Skeletal muscle satellite cell (primary cell): ENCODE measurements at regions not wholly inside any gene's neighbourhood (a gene's known extent, or its start where the extent isn't known, plus 50 kb on each side); places are given as distances from the start of the nearest gene placed in this dataset.

Experiments
- H3K27me3 ChIP-seq: 2 replicates; pipeline ENCODE4 v1.7.0; 2013; ENCODE audit warnings: low read length; ENCODE audit not compliant: control insufficient read depth, insufficient read depth
- H3K36me3 ChIP-seq: 2 replicates; pipeline ENCODE4 v1.7.0; 2013; ENCODE audit warnings: mild to moderate bottlenecking, control low read depth, low read length; ENCODE audit not compliant: insufficient read depth
- H3K4me1 ChIP-seq: 2 replicates; pipeline ENCODE4 v1.7.0; 2013; ENCODE audit warnings: low read length; ENCODE audit not compliant: control insufficient read depth, insufficient read depth
- H3K4me2 ChIP-seq: 2 replicates; pipeline ENCODE4 v1.7.0; 2013; ENCODE audit warnings: mild to moderate bottlenecking, low read length
- H3K4me3 ChIP-seq: 2 replicates; pipeline ENCODE4 v1.7.0; 2013; ENCODE audit warnings: low read length
- H3K9ac ChIP-seq: 2 replicates; pipeline ENCODE4 v1.7.0; 2013; ENCODE audit warnings: mild to moderate bottlenecking, low read depth, low read length, moderate library complexity
- H3K9me3 ChIP-seq: replicated peaks from 2 replicates; pipeline ENCODE4 v1.7.0; 2013; ENCODE audit warnings: mild to moderate bottlenecking, control low read depth, low read length

- Histone ChIP-seq H3K4me3 (no peak overlapping the region), H3K9ac (no peak overlapping the region), H3K4me2 (no peak overlapping the region), H3K36me3 (no peaks in the 10 kb centered on the region), H3K9me3 (no peaks in the 10 kb centered on the region), H3K4me1 (no peaks in the 10 kb centered on the region), H3K27me3 (no peaks in the 10 kb centered on the region)
These were observed 761.0 kb upstream of the COBL start for GRCh38 chr7:52077571-52077970.

- Histone ChIP-seq H3K36me3 (no peaks in the 10 kb centered on the region), H3K9me3 (no peaks in the 10 kb centered on the region), H3K4me2 (no peak overlapping the region), H3K27me3 (no peaks in the 10 kb centered on the region), H3K4me3 (no peak overlapping the region), H3K9ac (no peak overlapping the region), H3K4me1 (no peaks in the 10 kb centered on the region)
These were observed 758.3 kb upstream of the COBL start for GRCh38 chr7:52074912-52075311.

- Histone ChIP-seq H3K36me3 (no peaks in the 10 kb centered on the region), H3K4me3 (no peak overlapping the region), H3K4me1 (no peaks in the 10 kb centered on the region), H3K27me3 (no peaks in the 10 kb centered on the region), H3K4me2 (no peak overlapping the region), H3K9me3 (no peaks in the 10 kb centered on the region), H3K9ac (no peak overlapping the region)
These were observed 757.5 kb upstream of the COBL start for GRCh38 chr7:52074071-52074470.

GRCh38 chr7:52071744-52072143, 755.1 kb upstream of the COBL start:
- Histone ChIP-seq H3K4me2 (no peak overlapping the region), H3K27me3 (no peaks in the 10 kb centered on the region), H3K4me3 (no peak overlapping the region), H3K9me3 (peaks cover 3% of the 10 kb centered on the region), H3K9ac (no peak overlapping the region), H3K36me3 (no peaks in the 10 kb centered on the region), H3K4me1 (no peaks in the 10 kb centered on the region)

GRCh38 chr7:52064493-52064892, 747.9 kb upstream of the COBL start:
- no peaks in the 10 kb centered on the region for H3K27me3 ChIP-seq
- no peak overlapping the region for H3K9ac ChIP-seq
- H3K4me3 ChIP-seq = no peak overlapping the region
- no peaks in the 10 kb centered on the region for H3K36me3 ChIP-seq
- no peak overlapping the region for H3K4me2 ChIP-seq
- H3K4me1 ChIP-seq = no peaks in the 10 kb centered on the region
- H3K9me3 ChIP-seq = peaks cover 8% of the 10 kb centered on the region

GRCh38 chr7:52061666-52062065, 745.1 kb upstream of the COBL start:
- Histone ChIP-seq H3K4me2 (no peak overlapping the region), H3K36me3 (no peaks in the 10 kb centered on the region)

GRCh38 chr7:52053525-52053924, 736.9 kb upstream of the COBL start:
- no peaks in the 10 kb centered on the region for H3K36me3 ChIP-seq
- peaks cover 4% of the 10 kb centered on the region for H3K9me3 ChIP-seq
- no peak overlapping the region for H3K4me3 ChIP-seq
- H3K4me1 ChIP-seq = no peaks in the 10 kb centered on the region
- no peak overlapping the region for H3K9ac ChIP-seq
- H3K4me2 ChIP-seq = no peak overlapping the region
- H3K27me3 ChIP-seq = no peaks in the 10 kb centered on the region

More at GRCh38 chr7:52061666-52062065, 745.1 kb upstream of the COBL start:
- H3K4me1 ChIP-seq = no peaks in the 10 kb centered on the region
- no peak overlapping the region for H3K4me3 ChIP-seq
- no peak overlapping the region for H3K9ac ChIP-seq
- no peaks in the 10 kb centered on the region for H3K27me3 ChIP-seq
- H3K9me3 ChIP-seq = peaks cover 5% of the 10 kb centered on the region

- H3K27me3 ChIP-seq = no peaks in the 10 kb centered on the region
These were observed 714.1 kb upstream of the COBL start for GRCh38 chr7:52030722-52031121.

GRCh38 chr7:52026140-52026539, 709.5 kb upstream of the COBL start:
- no peak overlapping the region for H3K4me3 ChIP-seq
- no peak overlapping the region for H3K4me2 ChIP-seq
- H3K27me3 ChIP-seq = no peaks in the 10 kb centered on the region
- no peaks in the 10 kb centered on the region for H3K36me3 ChIP-seq
- peaks cover 3% of the 10 kb centered on the region for H3K9me3 ChIP-seq
- H3K4me1 ChIP-seq = no peaks in the 10 kb centered on the region
- H3K9ac ChIP-seq = no peak overlapping the region

More at GRCh38 chr7:52030722-52031121, 714.1 kb upstream of the COBL start:
- H3K4me3 ChIP-seq = no peak overlapping the region
- H3K9ac ChIP-seq = no peak overlapping the region
- no peak overlapping the region for H3K4me2 ChIP-seq
- H3K9me3 ChIP-seq = no peaks in the 10 kb centered on the region
- no peaks in the 10 kb centered on the region for H3K36me3 ChIP-seq
- no peaks in the 10 kb centered on the region for H3K4me1 ChIP-seq

GRCh38 chr7:52021343-52021742, 704.7 kb upstream of the COBL start:
- H3K4me2 ChIP-seq = no peak overlapping the region
- no peak overlapping the region for H3K9ac ChIP-seq
- H3K4me3 ChIP-seq = no peak overlapping the region
- no peaks in the 10 kb centered on the region for H3K36me3 ChIP-seq
- no peaks in the 10 kb centered on the region for H3K27me3 ChIP-seq
- no peaks in the 10 kb centered on the region for H3K4me1 ChIP-seq
- H3K9me3 ChIP-seq = peaks cover 10% of the 10 kb centered on the region

- Histone ChIP-seq H3K9me3 (peaks cover 10% of the 10 kb centered on the region), H3K9ac (no peak overlapping the region)
These were observed 702.1 kb upstream of the COBL start for GRCh38 chr7:52018680-52019054.

GRCh38 chr7:52017802-52018679, 701.4 kb upstream of the COBL start:
- Histone ChIP-seq H3K4me3 (no peak overlapping the region), H3K27me3 (no peaks in the 10 kb centered on the region), H3K9me3 (peaks cover 10% of the 10 kb centered on the region), H3K36me3 (no peaks in the 10 kb centered on the region), H3K9ac (no peak overlapping the region), H3K4me2 (no peak overlapping the region), H3K4me1 (no peaks in the 10 kb centered on the region)

More at GRCh38 chr7:52018680-52019054, 702.1 kb upstream of the COBL start:
- Histone ChIP-seq H3K27me3 (no peaks in the 10 kb centered on the region), H3K4me1 (no peaks in the 10 kb centered on the region), H3K36me3 (no peaks in the 10 kb centered on the region), H3K4me2 (no peak overlapping the region), H3K4me3 (no peak overlapping the region)
